GM18505 (cell line): ENCODE measurements at regions not wholly inside any gene's neighbourhood (a gene's known extent, or its start where the extent isn't known, plus 50 kb on each side); places are given as distances from the start of the nearest gene placed in this dataset.

Experiments
- ATAC-seq: cut with Tn5 transposase; IDR thresholded peaks from one replicate; pipeline ENCODE4 v1.9.1; 2021; ENCODE audit not compliant: unreplicated experiment
- POLR2A ChIP-seq: IDR thresholded peaks from 4 replicates; pipeline ENCODE4 v1.6.1; 2011; ENCODE audit warnings: borderline replicate concordance; ENCODE audit not compliant: insufficient read depth, insufficient read length; ENCODE audit errors: extremely low read depth

- TF ChIP-seq POLR2A = no peak
- no peak for ATAC-seq
Observed at GRCh38 chr4:173935622-173936405, 347.7 kb downstream of the FBXO8 start.

GRCh38 chr4:173934933-173935620, 348.4 kb downstream of the FBXO8 start:
- no peak for TF ChIP-seq POLR2A
- no peak for ATAC-seq

- ATAC-seq = no peak
- no peak for TF ChIP-seq POLR2A
Observed at GRCh38 chr4:173934201-173934600, 349.3 kb downstream of the FBXO8 start.

- ATAC-seq = no peak
- TF ChIP-seq POLR2A = no peak
Observed at GRCh38 chr4:173932701-173933100, 350.8 kb downstream of the FBXO8 start.

GRCh38 chr4:173930329-173930967, 353.0 kb downstream of the FBXO8 start:
- ATAC-seq = no peak
- no peak for TF ChIP-seq POLR2A

GRCh38 chr4:173929921-173930320, 353.5 kb downstream of the FBXO8 start:
- ATAC-seq = no peak
- TF ChIP-seq POLR2A = no peak

- peak; percentile 81 for ATAC-seq
- TF ChIP-seq POLR2A = no peak
Observed at GRCh38 chr4:173924561-173924960, 358.9 kb downstream of the FBXO8 start.

GRCh38 chr4:173919861-173920260, 363.6 kb downstream of the FBXO8 start:
- TF ChIP-seq POLR2A = no peak
- ATAC-seq = no peak

GRCh38 chr4:173919196-173919595, 364.3 kb downstream of the FBXO8 start:
- ATAC-seq = no peak
- no peak for TF ChIP-seq POLR2A

GRCh38 chr4:173917255-173917960, 366.1 kb downstream of the FBXO8 start:
- TF ChIP-seq POLR2A = no peak
- no peak for ATAC-seq

- no peak for TF ChIP-seq POLR2A
- ATAC-seq = no peak
Observed at GRCh38 chr4:173913496-173913895, 370.0 kb downstream of the FBXO8 start.

GRCh38 chr4:173912384-173912783, 371.1 kb downstream of the FBXO8 start:
- no peak for ATAC-seq
- TF ChIP-seq POLR2A = no peak

- no peak for ATAC-seq
Observed at GRCh38 chr4:173910891-173911290, 372.6 kb downstream of the FBXO8 start.

GRCh38 chr4:173909294-173909693, 374.2 kb downstream of the FBXO8 start:
- TF ChIP-seq POLR2A = no peak
- ATAC-seq = no peak

More at GRCh38 chr4:173910891-173911290, 372.6 kb downstream of the FBXO8 start:
- no peak for TF ChIP-seq POLR2A

- TF ChIP-seq POLR2A = no peak
- no peak for ATAC-seq
Observed at GRCh38 chr4:173899813-173900212, 369.8 kb upstream of the HAND2 start.
